ENCODE measurements at regions not wholly inside any gene's neighbourhood (a gene's known extent, or its start where the extent isn't known, plus 50 kb on each side); places are given as distances from the start of the nearest gene placed in this dataset.

DNA sequence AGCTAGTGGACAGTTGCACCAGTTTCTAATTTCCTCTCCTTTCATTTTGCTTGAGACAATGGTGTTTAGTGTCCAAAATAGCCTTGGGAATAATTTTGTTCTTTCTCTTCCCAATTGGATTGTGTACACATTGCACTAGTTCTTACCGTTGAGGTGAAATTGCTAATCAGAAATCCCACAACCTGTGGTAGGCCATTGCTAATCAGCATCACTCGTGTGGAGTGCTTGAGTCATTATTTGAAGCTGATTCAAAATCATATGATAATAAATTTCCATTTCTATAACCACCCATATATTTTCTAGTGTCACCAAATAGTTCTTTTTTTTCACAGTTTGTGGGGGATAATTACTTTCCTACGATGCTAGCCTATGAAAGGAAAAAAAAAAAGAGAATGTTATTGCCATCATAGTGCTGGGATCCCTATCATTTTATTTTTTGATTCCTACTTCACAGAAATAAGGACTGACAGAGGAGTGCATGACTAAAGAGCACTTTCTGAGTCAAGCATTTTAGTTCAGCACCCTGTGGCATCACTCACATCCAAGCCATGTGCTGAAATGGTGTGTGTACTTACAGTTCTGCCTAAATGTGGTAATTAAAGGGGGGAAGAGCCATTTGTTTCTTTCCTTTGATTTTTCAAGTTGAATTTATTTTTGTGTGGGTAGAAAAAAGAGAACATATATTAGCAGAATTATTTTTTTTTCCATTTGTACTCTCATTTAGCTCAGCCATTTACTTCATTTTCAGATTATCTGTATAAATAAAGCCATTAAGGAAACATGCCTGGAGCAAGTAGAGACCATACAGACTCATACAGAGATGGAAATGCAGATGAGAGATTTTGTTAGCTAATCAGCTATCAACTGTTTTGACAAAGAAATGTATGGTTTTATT is 108.0 kb upstream of the MEIS2 start:
- no peak for DNase-seq (ENCODE audit: low spot score)
- no peak for TF ChIP-seq CTCF (conservative IDR thresholded peaks at IDR 0.05; ENCODE audit: low read depth)
- ChIA-PET POLR2A (ENCODE audit: low non-redundant PET) (no interaction called here), CTCF (interaction anchor here (0.6 kb wide), 1 partner anchor 48 kb away, joined by 3 read pairs; no protein-coding TSS in a partner anchor)
- no peak overlapping the region for H3K27ac ChIP-seq

- DNase-seq (ENCODE audit: low spot score), result no peak
- TF ChIP-seq CTCF (conservative IDR thresholded peaks at IDR 0.05; ENCODE audit: low read depth), result no peak
- H3K27ac ChIP-seq, result no peak overlapping the region
- ChIA-PET CTCF (interaction anchor here (0.6 kb wide), 1 partner anchor 48 kb away, joined by 3 read pairs; no protein-coding TSS in a partner anchor), POLR2A (ENCODE audit: low non-redundant PET) (no interaction called here)
These were observed 108.7 kb upstream of the MEIS2 start for GRCh38 chr15:37209041-37209363.

DNA sequence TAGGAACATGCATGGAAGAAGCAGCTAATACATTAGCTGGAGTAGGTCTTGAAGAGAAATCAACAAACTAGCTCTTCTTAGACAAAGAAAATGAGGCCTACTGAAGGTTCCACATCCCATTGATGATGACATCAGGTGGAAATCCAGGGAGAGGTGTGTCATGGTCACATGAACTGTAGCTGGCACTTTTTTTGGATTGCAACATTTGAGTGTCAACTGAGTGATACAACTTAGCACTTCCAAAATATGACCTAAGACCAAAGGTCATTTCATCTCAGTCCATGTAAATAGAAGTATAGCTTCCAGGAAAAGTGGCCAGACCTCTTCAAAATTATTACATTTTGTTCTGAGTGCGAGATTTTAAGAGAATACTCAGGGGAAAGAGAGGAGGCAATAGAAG is 117.2 kb upstream of the MEIS2 start:
- no peak overlapping the region for H3K27ac ChIP-seq
- TF ChIP-seq CTCF (conservative IDR thresholded peaks at IDR 0.05; ENCODE audit: low read depth), result no peak

DNA sequence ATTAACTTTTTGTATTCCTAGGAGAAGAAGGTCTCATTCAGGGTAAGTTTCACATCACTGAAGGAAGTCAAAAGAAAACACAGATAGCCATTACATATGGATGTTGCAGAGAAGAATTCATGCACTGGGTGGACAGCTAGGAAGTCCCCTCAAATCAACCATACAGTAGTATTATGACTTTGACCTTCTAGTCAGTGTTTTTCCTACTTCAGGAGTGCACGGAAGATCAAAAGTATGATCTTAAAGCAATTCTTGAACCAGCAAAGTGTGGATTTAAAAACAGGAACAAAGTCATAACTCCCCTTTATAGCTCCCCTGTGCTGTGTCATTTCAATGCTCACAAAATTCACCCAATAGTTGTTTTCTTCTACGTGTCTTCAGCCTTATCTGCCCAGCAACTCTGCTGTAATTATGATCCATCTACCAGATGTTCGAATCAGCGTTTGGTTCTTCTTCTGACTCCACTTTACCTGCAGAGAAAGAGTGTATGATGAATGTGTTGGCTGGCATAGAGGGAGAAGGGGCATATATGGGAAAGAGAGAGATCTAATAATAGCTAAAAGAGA is 118.1 kb upstream of the MEIS2 start:
- no peak for DNase-seq (ENCODE audit: low spot score)
- POLR2A ChIA-PET (ENCODE audit: low non-redundant PET), result no interaction called here
- CTCF ChIA-PET, result no interaction called here
- no peak overlapping the region for H3K27ac ChIP-seq
- TF ChIP-seq CTCF (conservative IDR thresholded peaks at IDR 0.05; ENCODE audit: low read depth), result no peak

More for the DNA sequence above, 117.2 kb upstream of the MEIS2 start:
- POLR2A ChIA-PET (ENCODE audit: low non-redundant PET), result no interaction called here
- DNase-seq (ENCODE audit: low spot score), result no peak
- CTCF ChIA-PET, result interaction anchor here (0.6 kb wide), 1 partner anchor 347 kb away, joined by 3 read pairs; no protein-coding TSS in a partner anchor

DNA sequence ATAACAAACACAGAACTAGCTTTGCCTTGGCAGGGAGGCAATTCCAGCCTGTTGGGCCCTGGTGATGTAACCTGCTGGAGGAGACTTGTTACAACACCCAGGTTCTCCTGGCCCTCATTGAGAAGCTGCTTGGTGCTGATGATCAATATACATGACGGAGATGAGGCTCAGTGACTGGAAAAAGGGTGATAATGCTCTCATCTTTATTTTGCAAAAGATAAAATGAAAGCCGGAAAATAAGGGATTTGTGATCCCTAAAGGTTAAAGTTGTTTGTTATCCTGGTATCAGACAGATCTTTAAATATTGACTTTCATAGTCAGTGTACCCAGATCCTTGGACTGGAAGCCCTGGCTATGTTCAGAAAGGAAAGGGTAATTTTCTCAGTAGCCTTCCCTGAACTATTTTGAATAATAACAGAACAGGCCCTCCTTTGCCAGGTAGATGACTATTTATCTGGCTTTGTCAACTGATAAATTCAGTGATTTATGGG is 118.9 kb upstream of the MEIS2 start:
- DNase-seq (ENCODE audit: low spot score), result no peak
- POLR2A ChIA-PET (ENCODE audit: low non-redundant PET), result no interaction called here
- CTCF ChIA-PET, result no interaction called here
- TF ChIP-seq CTCF (conservative IDR thresholded peaks at IDR 0.05; ENCODE audit: low read depth), result no peak
- no peak overlapping the region for H3K27ac ChIP-seq

DNA sequence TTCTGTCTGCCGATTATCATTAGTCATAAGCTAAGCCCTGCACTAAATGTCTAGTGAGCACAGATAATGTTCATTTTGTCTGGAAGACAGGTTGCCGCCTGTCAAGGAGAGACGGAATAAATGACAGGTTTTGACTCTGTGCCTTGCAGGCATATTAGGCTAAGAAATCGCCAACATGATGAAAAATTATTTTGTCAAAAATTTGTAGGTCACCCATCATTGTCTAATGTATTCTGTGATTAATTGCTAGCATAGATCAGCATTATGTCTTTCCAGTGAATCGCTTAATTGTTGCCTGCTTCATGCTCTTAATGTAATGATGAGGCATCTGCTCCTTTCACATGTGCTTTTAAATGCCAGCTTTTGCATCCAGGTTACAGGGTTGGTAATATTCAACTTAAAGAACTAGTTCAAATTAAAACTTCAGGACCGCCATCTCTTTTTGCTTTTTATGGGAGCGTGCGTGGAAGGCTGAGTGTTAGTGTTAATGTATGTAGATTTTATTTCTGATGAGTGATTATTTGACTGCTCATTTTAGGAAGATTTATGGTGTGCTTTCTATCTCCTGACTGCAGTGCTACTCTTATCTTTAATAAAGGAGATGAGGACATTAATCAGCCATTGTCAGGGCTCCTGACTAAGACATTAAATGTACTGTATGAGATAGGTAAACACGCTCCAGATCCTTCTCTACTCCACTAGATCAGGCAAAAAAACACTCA is 120.8 kb upstream of the MEIS2 start:
- POLR2A ChIA-PET (ENCODE audit: low non-redundant PET), result no interaction called here
- no peak overlapping the region for H3K27ac ChIP-seq
- no peak for TF ChIP-seq CTCF (conservative IDR thresholded peaks at IDR 0.05; ENCODE audit: low read depth)
- no peak for DNase-seq (ENCODE audit: low spot score)
- CTCF ChIA-PET, result interaction anchor here (0.7 kb wide), 1 partner anchor 135 kb away, joined by 3 read pairs; no protein-coding TSS in a partner anchor
